ENCODE measurements at regions not wholly inside any gene's neighbourhood (a gene's known extent, or its start where the extent isn't known, plus 50 kb on each side); places are given as distances from the start of the nearest gene placed in this dataset.
A peak's percentile ranks its signal among the peaks of the same experiment; 100 is the strongest.

- H3K36me3 Mint-ChIP-seq = no peaks in the 10 kb centered on the region
- no peak overlapping the region for H3K27ac ChIP-seq (ENCODE audit: low read depth, low read length)
- H3K4me3 Mint-ChIP-seq = peak overlapping the region in 1 of 7 donors; percentile 5
- no peak overlapping the region for H3K27ac Mint-ChIP-seq
- no peak overlapping the region for H3K4me3 ChIP-seq (ENCODE audit: low read length)
- no peaks in the 10 kb centered on the region for H3K9me3 ChIP-seq (ENCODE audit: low read length)
- CTCF ChIA-PET = no interaction called here
- no peak for DNase-seq
- H3K27me3 Mint-ChIP-seq = no peaks in the 10 kb centered on the region
- H3K9me3 Mint-ChIP-seq = peaks cover 0 to 16% (median 10%) of the 10 kb centered on the region in 5 donors
- POLR2A ChIA-PET = no interaction called here
- H3K4me1 ChIP-seq (ENCODE audit: insufficient read depth, low read length) = no peaks in the 10 kb centered on the region
- H3K36me3 ChIP-seq (ENCODE audit: insufficient read depth, low read length) = no peaks in the 10 kb centered on the region
- no peaks in the 10 kb centered on the region for H3K27me3 ChIP-seq (ENCODE audit: insufficient read depth, low read length, poor library complexity, severe bottlenecking)
- no peaks in the 10 kb centered on the region for H3K4me1 Mint-ChIP-seq
These were observed 923.6 kb downstream of the TUSC7 start for GRCh38 chr3:117633207-117633606.

DNA sequence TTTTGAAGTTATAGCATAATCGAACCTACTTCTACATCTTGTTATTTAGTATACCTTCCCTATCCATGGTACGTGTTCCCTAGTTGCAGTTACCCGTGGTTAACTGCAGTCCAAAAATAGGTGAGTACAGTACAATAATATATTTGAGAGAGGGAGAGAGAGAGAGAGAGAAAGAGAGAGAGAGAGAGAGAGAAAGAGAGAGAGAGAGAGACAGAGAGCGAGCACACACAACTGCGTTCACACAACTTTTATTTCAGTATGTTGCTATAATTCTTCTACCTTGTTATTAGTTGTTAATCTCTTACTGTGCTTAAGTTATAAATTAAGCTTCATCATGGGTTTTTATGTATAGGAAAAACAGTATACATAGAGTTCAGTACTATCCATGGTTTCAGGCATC lies 928.1 kb downstream of the TUSC7 start:
- no peak overlapping the region for H3K4me3 ChIP-seq (ENCODE audit: low read length)
- H3K4me1 ChIP-seq (ENCODE audit: insufficient read depth, low read length) = no peaks in the 10 kb centered on the region
- no peaks in the 10 kb centered on the region for H3K27me3 Mint-ChIP-seq
- no peaks in the 10 kb centered on the region for H3K36me3 ChIP-seq (ENCODE audit: insufficient read depth, low read length)
- peaks cover 3 to 14% (median 13%) of the 10 kb centered on the region in 5 donors for H3K9me3 Mint-ChIP-seq
- POLR2A ChIA-PET = no interaction called here
- no peak overlapping the region for H3K27ac ChIP-seq (ENCODE audit: low read depth, low read length)
- H3K9me3 ChIP-seq (ENCODE audit: low read length) = no peaks in the 10 kb centered on the region
- H3K36me3 Mint-ChIP-seq = no peaks in the 10 kb centered on the region
- no peak for DNase-seq
- no peak overlapping the region for H3K27ac Mint-ChIP-seq
- H3K4me1 Mint-ChIP-seq = no peaks in the 10 kb centered on the region
- H3K27me3 ChIP-seq (ENCODE audit: insufficient read depth, low read length, poor library complexity, severe bottlenecking) = no peaks in the 10 kb centered on the region
- no peak overlapping the region for H3K4me3 Mint-ChIP-seq
- CTCF ChIA-PET = no interaction called here

DNA sequence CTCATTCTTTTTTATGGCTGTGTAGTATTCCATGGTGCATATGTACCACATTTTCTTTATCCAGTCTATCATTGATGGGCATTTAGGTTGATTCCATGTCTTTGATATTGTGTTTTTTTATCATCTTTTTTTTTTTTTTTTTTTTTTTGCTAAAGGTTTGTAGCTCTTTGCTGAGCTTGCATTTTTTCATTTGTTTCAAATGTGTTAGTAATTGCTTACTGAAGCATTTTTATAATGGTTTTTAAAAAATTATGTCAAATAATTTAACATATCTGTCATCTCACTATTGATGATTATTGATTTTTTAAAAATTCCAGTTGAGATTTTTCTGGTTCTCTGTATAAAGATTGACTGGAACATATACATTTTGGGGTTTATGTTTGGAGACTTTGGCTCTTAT lies 934.6 kb downstream of the TUSC7 start:
- Histone ChIP-seq H3K36me3 (ENCODE audit: insufficient read depth, low read length) (no peaks in the 10 kb centered on the region), H3K4me1 (ENCODE audit: insufficient read depth, low read length) (no peaks in the 10 kb centered on the region), H3K4me3 (ENCODE audit: low read length) (no peak overlapping the region), H3K27ac (ENCODE audit: low read depth, low read length) (no peak overlapping the region), H3K27me3 (ENCODE audit: insufficient read depth, low read length, poor library complexity, severe bottlenecking) (no peaks in the 10 kb centered on the region), H3K9me3 (ENCODE audit: low read length) (no peaks in the 10 kb centered on the region)
- no peaks in the 10 kb centered on the region for H3K36me3 Mint-ChIP-seq
- no peaks in the 10 kb centered on the region for H3K27me3 Mint-ChIP-seq
- ChIA-PET POLR2A (no interaction called here), CTCF (no interaction called here)
- H3K27ac Mint-ChIP-seq = no peak overlapping the region
- peaks cover 7 to 20% (median 13%) of the 10 kb centered on the region in 5 donors for H3K9me3 Mint-ChIP-seq
- H3K4me3 Mint-ChIP-seq = no peak overlapping the region
- H3K4me1 Mint-ChIP-seq = no peaks in the 10 kb centered on the region
- DNase-seq = no peak

GRCh38 chr3:117645561-117646242 lies 936.1 kb downstream of the TUSC7 start:
- no peak overlapping the region for H3K27ac Mint-ChIP-seq
- Histone ChIP-seq H3K27ac (ENCODE audit: low read depth, low read length) (no peak overlapping the region), H3K4me1 (ENCODE audit: insufficient read depth, low read length) (no peaks in the 10 kb centered on the region), H3K36me3 (ENCODE audit: insufficient read depth, low read length) (no peaks in the 10 kb centered on the region), H3K4me3 (ENCODE audit: low read length) (no peak overlapping the region), H3K9me3 (ENCODE audit: low read length) (no peaks in the 10 kb centered on the region), H3K27me3 (ENCODE audit: insufficient read depth, low read length, poor library complexity, severe bottlenecking) (no peaks in the 10 kb centered on the region)
- CTCF ChIA-PET = no interaction called here
- DNase-seq = no peak
- POLR2A ChIA-PET = no interaction called here
- H3K27me3 Mint-ChIP-seq = no peaks in the 10 kb centered on the region
- no peak overlapping the region for H3K4me3 Mint-ChIP-seq
- H3K36me3 Mint-ChIP-seq = no peaks in the 10 kb centered on the region
- peaks cover 7 to 17% (median 13%) of the 10 kb centered on the region in 5 donors for H3K9me3 Mint-ChIP-seq
- no peaks in the 10 kb centered on the region for H3K4me1 Mint-ChIP-seq

DNA sequence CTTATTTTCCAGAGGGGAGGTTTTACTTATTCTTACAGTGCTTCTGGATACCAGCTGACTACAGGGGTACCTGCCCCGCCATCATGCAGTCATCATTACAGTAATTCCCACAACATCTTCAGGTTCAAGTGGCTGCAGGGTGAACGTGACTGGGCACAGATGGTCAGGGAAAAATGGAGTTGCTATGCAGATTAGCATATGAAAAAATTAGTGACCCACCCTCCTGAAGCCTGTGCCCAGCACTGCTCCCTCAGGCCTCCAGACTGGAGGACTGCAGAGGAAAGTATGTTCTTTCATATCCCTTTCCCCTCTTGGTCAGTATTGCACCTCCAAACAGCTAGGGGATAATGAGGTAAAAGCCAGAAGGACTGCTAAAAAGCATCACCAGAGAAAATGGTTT lies 937.9 kb downstream of the TUSC7 start:
- CTCF ChIA-PET = no interaction called here
- H3K4me3 Mint-ChIP-seq = no peak overlapping the region
- H3K27ac Mint-ChIP-seq = no peak overlapping the region
- no peak for DNase-seq
- no peaks in the 10 kb centered on the region for H3K36me3 Mint-ChIP-seq
- POLR2A ChIA-PET = no interaction called here
- H3K9me3 Mint-ChIP-seq = peaks cover 7 to 19% (median 13%) of the 10 kb centered on the region in 5 donors
- H3K27me3 Mint-ChIP-seq = no peaks in the 10 kb centered on the region
- Histone ChIP-seq H3K9me3 (ENCODE audit: low read length) (no peaks in the 10 kb centered on the region), H3K4me1 (ENCODE audit: insufficient read depth, low read length) (no peaks in the 10 kb centered on the region), H3K27ac (ENCODE audit: low read depth, low read length) (no peak overlapping the region), H3K4me3 (ENCODE audit: low read length) (no peak overlapping the region), H3K27me3 (ENCODE audit: insufficient read depth, low read length, poor library complexity, severe bottlenecking) (no peaks in the 10 kb centered on the region), H3K36me3 (ENCODE audit: insufficient read depth, low read length) (no peaks in the 10 kb centered on the region)
- no peaks in the 10 kb centered on the region for H3K4me1 Mint-ChIP-seq

GRCh38 chr3:117651246-117651645 lies 941.7 kb downstream of the TUSC7 start:
- H3K4me1 ChIP-seq (ENCODE audit: insufficient read depth, low read length) = no peaks in the 10 kb centered on the region
- POLR2A ChIA-PET = no interaction called here
- H3K36me3 Mint-ChIP-seq = no peaks in the 10 kb centered on the region
- H3K27me3 Mint-ChIP-seq = no peaks in the 10 kb centered on the region
- no peak overlapping the region for H3K4me3 Mint-ChIP-seq
- H3K36me3 ChIP-seq (ENCODE audit: insufficient read depth, low read length) = no peaks in the 10 kb centered on the region
- no peaks in the 10 kb centered on the region for H3K27me3 ChIP-seq (ENCODE audit: insufficient read depth, low read length, poor library complexity, severe bottlenecking)
- H3K9me3 Mint-ChIP-seq = peaks cover 0 to 19% (median 0%) of the 10 kb centered on the region in 5 donors
- CTCF ChIA-PET = no interaction called here
- H3K27ac ChIP-seq (ENCODE audit: low read depth, low read length) = no peak overlapping the region
- DNase-seq = no peak
- H3K4me1 Mint-ChIP-seq = no peaks in the 10 kb centered on the region
- H3K4me3 ChIP-seq (ENCODE audit: low read length) = no peak overlapping the region
- no peak overlapping the region for H3K27ac Mint-ChIP-seq
- no peaks in the 10 kb centered on the region for H3K9me3 ChIP-seq (ENCODE audit: low read length)

DNA sequence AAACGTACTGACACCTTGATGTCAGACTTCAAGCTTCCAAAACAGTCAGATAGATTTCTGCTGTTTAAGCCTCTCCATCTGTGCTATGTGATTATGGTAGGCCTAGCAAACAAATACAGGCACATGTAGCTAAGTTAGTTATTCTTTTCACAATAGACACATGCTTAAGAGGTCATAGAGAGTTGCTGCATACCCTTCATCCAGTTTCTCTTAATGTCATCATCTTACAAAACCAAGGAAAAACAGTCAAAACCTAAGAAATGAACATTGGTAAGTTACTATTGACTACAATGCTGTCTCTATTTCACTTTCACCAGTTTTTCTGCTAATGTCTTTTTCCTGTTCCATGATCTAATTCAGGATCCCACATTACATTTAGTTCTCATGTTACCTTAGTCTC lies 946.8 kb downstream of the TUSC7 start:
- Histone ChIP-seq H3K36me3 (ENCODE audit: insufficient read depth, low read length) (no peaks in the 10 kb centered on the region), H3K9me3 (ENCODE audit: low read length) (no peaks in the 10 kb centered on the region), H3K4me1 (ENCODE audit: insufficient read depth, low read length) (no peaks in the 10 kb centered on the region), H3K27me3 (ENCODE audit: insufficient read depth, low read length, poor library complexity, severe bottlenecking) (no peaks in the 10 kb centered on the region), H3K27ac (ENCODE audit: low read depth, low read length) (no peak overlapping the region), H3K4me3 (ENCODE audit: low read length) (no peak overlapping the region)
- CTCF ChIA-PET = no interaction called here
- no peak overlapping the region for H3K4me3 Mint-ChIP-seq
- H3K9me3 Mint-ChIP-seq = peaks cover 0 to 12% (median 0%) of the 10 kb centered on the region in 5 donors
- H3K27me3 Mint-ChIP-seq = no peaks in the 10 kb centered on the region
- DNase-seq = no peak
- H3K36me3 Mint-ChIP-seq = no peaks in the 10 kb centered on the region
- H3K27ac Mint-ChIP-seq = no peak overlapping the region
- POLR2A ChIA-PET = no interaction called here
- H3K4me1 Mint-ChIP-seq = no peaks in the 10 kb centered on the region

DNA sequence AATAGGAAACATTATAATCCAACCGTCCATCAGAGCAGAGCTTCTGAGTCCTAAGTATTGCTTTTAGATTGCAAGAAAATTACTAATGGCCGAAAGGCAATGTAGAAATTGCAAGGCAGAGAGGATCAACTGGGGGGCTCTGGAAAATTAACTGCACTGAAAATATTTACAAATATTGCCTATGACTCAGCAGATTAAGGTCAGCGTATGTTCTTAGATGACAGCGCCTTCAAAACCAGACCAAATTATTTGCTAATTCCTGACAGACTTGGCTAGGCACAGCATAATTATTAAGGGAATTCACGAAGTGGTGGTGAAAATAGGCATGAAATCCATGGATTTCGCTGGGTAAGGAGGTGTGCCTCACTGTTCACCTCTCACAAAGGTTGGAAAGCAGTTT lies 947.7 kb downstream of the TUSC7 start:
- no peaks in the 10 kb centered on the region for H3K4me1 Mint-ChIP-seq
- no peak overlapping the region for H3K4me3 Mint-ChIP-seq
- Histone ChIP-seq H3K4me1 (ENCODE audit: insufficient read depth, low read length) (no peaks in the 10 kb centered on the region), H3K9me3 (ENCODE audit: low read length) (no peaks in the 10 kb centered on the region), H3K4me3 (ENCODE audit: low read length) (no peak overlapping the region), H3K27ac (ENCODE audit: low read depth, low read length) (no peak overlapping the region), H3K36me3 (ENCODE audit: insufficient read depth, low read length) (no peaks in the 10 kb centered on the region), H3K27me3 (ENCODE audit: insufficient read depth, low read length, poor library complexity, severe bottlenecking) (no peaks in the 10 kb centered on the region)
- H3K27ac Mint-ChIP-seq = no peak overlapping the region
- CTCF ChIA-PET = no interaction called here
- POLR2A ChIA-PET = no interaction called here
- H3K36me3 Mint-ChIP-seq = no peaks in the 10 kb centered on the region
- no peaks in the 10 kb centered on the region for H3K27me3 Mint-ChIP-seq
- no peak for DNase-seq
- peaks cover 0 to 14% (median 2%) of the 10 kb centered on the region in 5 donors for H3K9me3 Mint-ChIP-seq

Data from CD8-positive, alpha-beta memory T cell (primary cell).